Keratinocyte (primary cell): ENCODE measurements at regions not wholly inside any gene's neighbourhood (a gene's known extent, or its start where the extent isn't known, plus 50 kb on each side); places are given as distances from the start of the nearest gene placed in this dataset.

Source experiments
- DNase-seq: peaks from one replicate; pipeline ENCODE4 v3.0.0-alpha.2; 2011; ENCODE audit warnings: low read depth, missing footprints, low spot score
- FAIRE-seq: peaks from 2 replicates; lab custom pipeline; 2011; peaks lifted over from hg19 to GRCh38; lab: Jason Lieb, UNC
- H2AFZ ChIP-seq: 2 replicates; pipeline ENCODE4 v1.6.0; 2012; ENCODE audit warnings: low read length, control low read depth, inconsistent platforms; ENCODE audit not compliant: control insufficient read depth
- H3K27ac ChIP-seq: 2 replicates; pipeline ENCODE4 v1.5.1; 2011; ENCODE audit warnings: low read length; ENCODE audit not compliant: control insufficient read depth, insufficient read depth
- H3K27me3 ChIP-seq: 3 replicates; pipeline ENCODE4 v1.6.0; 2011; ENCODE audit warnings: low read length; ENCODE audit not compliant: control insufficient read depth, insufficient read depth; ENCODE audit errors: extremely low read depth
- H3K36me3 ChIP-seq, 2 experiments: 2 replicates in 1 of 2; 3 replicates in 1 of 2; pipeline ENCODE4 v1.5.1; 2011; ENCODE audit warnings: low read length in 2 of 2, mild to moderate bottlenecking in 1 of 2; ENCODE audit not compliant: control insufficient read depth in 2 of 2, insufficient read depth in 2 of 2; ENCODE audit errors: extremely low read depth in 1 of 2
- H3K4me1 ChIP-seq: 3 replicates; pipeline ENCODE4 v1.5.1; 2011; ENCODE audit warnings: low read length; ENCODE audit not compliant: control insufficient read depth, insufficient read depth; ENCODE audit errors: extremely low read depth
- H3K4me2 ChIP-seq: 3 replicates; pipeline ENCODE4 v1.6.0; 2011; ENCODE audit warnings: low read depth, low read length; ENCODE audit not compliant: control insufficient read depth, insufficient read depth; ENCODE audit errors: extremely low read depth
- H3K4me3 ChIP-seq, 3 experiments: fragments of 200-600 bp in 1 of 3; sonication (generic) in 1 of 3; 2 replicates in 2 of 3; 3 replicates in 1 of 3; pipeline ENCODE4 v1.5.1; 2011 to 2016; ENCODE audit warnings: low read length in 3 of 3, mild to moderate bottlenecking in 3 of 3, control low read depth in 2 of 3, inconsistent platforms in 1 of 3, low read depth in 1 of 3, mixed read lengths in 1 of 3, mixed run types in 1 of 3, moderate library complexity in 1 of 3; ENCODE audit not compliant: control insufficient read depth in 2 of 3, insufficient read depth in 2 of 3; ENCODE audit errors: extremely low read depth in 1 of 3
- H3K79me2 ChIP-seq: 2 replicates; pipeline ENCODE4 v1.6.0; 2012; ENCODE audit warnings: low read length; ENCODE audit not compliant: control insufficient read depth, insufficient read depth
- H3K9ac ChIP-seq: 3 replicates; pipeline ENCODE4 v1.6.0; 2011; ENCODE audit warnings: low read length; ENCODE audit not compliant: control insufficient read depth, insufficient read depth; ENCODE audit errors: extremely low read depth
- H3K9me1 ChIP-seq: 3 replicates; pipeline ENCODE4 v1.6.0; 2011; ENCODE audit warnings: low read length; ENCODE audit not compliant: control insufficient read depth, insufficient read depth; ENCODE audit errors: extremely low read depth
- H3K9me3 ChIP-seq: 2 replicates; pipeline ENCODE4 v1.5.1; 2012; ENCODE audit warnings: low read depth, low read length; ENCODE audit not compliant: control insufficient read depth
- H4K20me1 ChIP-seq: 3 replicates; pipeline ENCODE4 v1.6.0; 2011; ENCODE audit warnings: low read length; ENCODE audit not compliant: control insufficient read depth, insufficient read depth; ENCODE audit errors: extremely low read depth
- CTCF ChIP-seq, 3 experiments: IDR thresholded peaks in 1 of 3; conservative IDR thresholded peaks in 1 of 3; optimal IDR thresholded peaks in 1 of 3; 2 replicates in 2 of 3; 3 replicates in 1 of 3; pipeline versions ENCODE3 to v1.5.1; 2011; ENCODE audit warnings: low read length in 3 of 3, mild to moderate bottlenecking in 3 of 3, moderate library complexity in 2 of 3, control low read depth in 1 of 3, inconsistent platforms in 1 of 3; ENCODE audit not compliant: insufficient read depth in 2 of 3; ENCODE audit errors: extremely low read depth in 1 of 3
- EZH2 ChIP-seq: IDR thresholded peaks from one replicate; pipeline ENCODE4 v1.6.1; 2012; ENCODE audit warnings: inconsistent platforms, mild to moderate bottlenecking, low read length, moderate library complexity
- dilution Hi-C: fragments of 300-500 bp; cut with MboI; formaldehyde crosslinking; loops from one replicate; pipeline ENCODE4 v1.7.0; 2020; ENCODE audit warnings: low sequenced_read_pairs; ENCODE audit not compliant: extremely low pct_ligation_motif_present

- no peaks in the 10 kb centered on the region for H3K79me2 ChIP-seq
- no peak overlapping the region for H2AFZ ChIP-seq
- no peak overlapping the region for H3K9ac ChIP-seq
- H3K36me3 ChIP-seq, result no peaks in the 10 kb centered on the region
- H3K27me3 ChIP-seq, result no peaks in the 10 kb centered on the region
- DNase-seq (no peak), FAIRE-seq (peak; percentile 29)
- H3K27ac ChIP-seq, result no peak overlapping the region
- H4K20me1 ChIP-seq, result no peaks in the 10 kb centered on the region
- no peak for TF ChIP-seq EZH2
- no peak for TF ChIP-seq CTCF (optimal IDR thresholded peaks at IDR 0.05 in 1 of 3, IDR thresholded peaks at IDR 0.05 in 1 of 3, conservative IDR thresholded peaks at IDR 0.05 in 1 of 3; ENCODE audit: extremely low read depth in 1 of 3, insufficient read depth in 2 of 3, low read length in 3 of 3)
- no peaks in the 10 kb centered on the region for H3K4me1 ChIP-seq
- no peaks in the 10 kb centered on the region for H3K9me3 ChIP-seq
- H3K4me2 ChIP-seq, result no peak overlapping the region
- no peak overlapping the region for H3K4me3 ChIP-seq
- dilution Hi-C loops, result no loop called here
- no peaks in the 10 kb centered on the region for H3K9me1 ChIP-seq
Measured at GRCh38 chr20:39800548-39800947, 838.4 kb downstream of the DHX35 start.

GRCh38 chr20:39800111-39800510 lies 838.0 kb downstream of the DHX35 start:
- FAIRE-seq (no peak), DNase-seq (no peak)
- H3K27me3 ChIP-seq, result no peaks in the 10 kb centered on the region
- H3K9ac ChIP-seq, result no peak overlapping the region
- H4K20me1 ChIP-seq, result no peaks in the 10 kb centered on the region
- H3K4me1 ChIP-seq, result no peaks in the 10 kb centered on the region
- dilution Hi-C loops, result no loop called here
- no peak overlapping the region for H3K4me3 ChIP-seq
- H2AFZ ChIP-seq, result no peak overlapping the region
- no peaks in the 10 kb centered on the region for H3K9me1 ChIP-seq
- H3K9me3 ChIP-seq, result no peaks in the 10 kb centered on the region
- H3K4me2 ChIP-seq, result no peak overlapping the region
- H3K79me2 ChIP-seq, result no peaks in the 10 kb centered on the region
- TF ChIP-seq EZH2, result no peak
- no peak for TF ChIP-seq CTCF (optimal IDR thresholded peaks at IDR 0.05 in 1 of 3, IDR thresholded peaks at IDR 0.05 in 1 of 3, conservative IDR thresholded peaks at IDR 0.05 in 1 of 3; ENCODE audit: extremely low read depth in 1 of 3, insufficient read depth in 2 of 3, low read length in 3 of 3)
- H3K36me3 ChIP-seq, result no peaks in the 10 kb centered on the region
- H3K27ac ChIP-seq, result no peak overlapping the region
